GM06990 (cell line): ENCODE measurements at regions not wholly inside any gene's neighbourhood (a gene's known extent, or its start where the extent isn't known, plus 50 kb on each side); places are given as distances from the start of the nearest gene placed in this dataset.

Source experiments
- DNase-seq: peaks from one replicate; pipeline ENCODE4 v3.0.0-alpha.2; 2011; ENCODE audit not compliant: insufficient read length; ENCODE audit errors: extremely low read depth
- H3K27me3 ChIP-seq: replicated peaks from 2 replicates; pipeline ENCODE4 v1.6.0; 2011; ENCODE audit warnings: low read length; ENCODE audit not compliant: control insufficient read depth, insufficient read depth
- H3K36me3 ChIP-seq: 2 replicates; pipeline ENCODE4 v1.5.1; 2011; ENCODE audit warnings: low read length; ENCODE audit not compliant: control insufficient read depth, insufficient read depth
- H3K4me3 ChIP-seq: replicated peaks from 2 replicates; pipeline ENCODE4 v1.5.1; 2011; ENCODE audit warnings: low read depth, mild to moderate bottlenecking, control low read depth, low read length
- CTCF ChIP-seq: IDR thresholded peaks from 2 replicates; pipeline ENCODE4 v1.5.1; 2011; ENCODE audit warnings: low read length, control low read depth, mild to moderate bottlenecking, inconsistent platforms; ENCODE audit not compliant: insufficient read depth, poor library complexity, severe bottlenecking

GRCh38 chrX:129249563-129249962 is 273.7 kb downstream of the SMARCA1 start:
- no peak for DNase-seq
- Histone ChIP-seq H3K4me3 (no peak overlapping the region), H3K27me3 (no peaks in the 10 kb centered on the region), H3K36me3 (no peaks in the 10 kb centered on the region)
- no peak for TF ChIP-seq CTCF

- no peak for DNase-seq
- H3K36me3 ChIP-seq = no peaks in the 10 kb centered on the region
- no peak overlapping the region for H3K4me3 ChIP-seq
- no peak for TF ChIP-seq CTCF
- H3K27me3 ChIP-seq = no peaks in the 10 kb centered on the region
Measured at GRCh38 chrX:129247642-129248041, 275.6 kb downstream of the SMARCA1 start.

GRCh38 chrX:129239371-129239770 is 283.9 kb downstream of the SMARCA1 start:
- DNase-seq = no peak
- Histone ChIP-seq H3K36me3 (no peaks in the 10 kb centered on the region), H3K27me3 (no peaks in the 10 kb centered on the region), H3K4me3 (no peak overlapping the region)
- no peak for TF ChIP-seq CTCF

- Histone ChIP-seq H3K27me3 (no peaks in the 10 kb centered on the region), H3K4me3 (no peak overlapping the region), H3K36me3 (no peaks in the 10 kb centered on the region)
- DNase-seq = no peak
- TF ChIP-seq CTCF = no peak
Measured at GRCh38 chrX:129238011-129238410, 285.3 kb downstream of the SMARCA1 start.

GRCh38 chrX:129235903-129236302 is 287.4 kb downstream of the SMARCA1 start:
- no peaks in the 10 kb centered on the region for H3K36me3 ChIP-seq
- no peak for TF ChIP-seq CTCF
- no peak overlapping the region for H3K4me3 ChIP-seq
- no peak for DNase-seq
- no peaks in the 10 kb centered on the region for H3K27me3 ChIP-seq

GRCh38 chrX:129233786-129234185 is 289.5 kb downstream of the SMARCA1 start:
- Histone ChIP-seq H3K36me3 (no peaks in the 10 kb centered on the region), H3K4me3 (no peak overlapping the region), H3K27me3 (no peaks in the 10 kb centered on the region)
- TF ChIP-seq CTCF = no peak
- DNase-seq = no peak
